ENCODE measurements at regions not wholly inside any gene's neighbourhood (a gene's known extent, or its start where the extent isn't known, plus 50 kb on each side); places are given as distances from the start of the nearest gene placed in this dataset.
A peak's percentile ranks its signal among the peaks of the same experiment; 100 is the strongest.

DNA sequence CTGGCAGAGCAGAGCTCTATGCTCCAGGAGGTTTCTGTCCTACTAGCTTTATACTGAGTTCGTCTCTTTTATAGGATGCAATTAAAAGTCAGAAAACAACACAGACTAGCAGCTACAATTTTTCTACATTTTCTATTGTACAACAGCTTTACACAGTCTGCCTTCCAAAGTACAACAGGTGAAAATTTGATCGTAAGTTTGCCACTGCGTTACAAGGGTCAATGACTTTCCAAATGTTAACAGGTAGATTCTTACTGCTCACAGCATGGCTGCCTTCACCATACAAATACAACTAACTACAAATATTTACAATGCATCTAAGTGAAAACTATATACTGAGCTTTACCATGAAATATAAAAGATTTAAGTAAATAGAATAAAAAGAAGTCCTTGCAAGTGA lies 268.6 kb upstream of the SLCO3A1 start:
- Mint-ChIP-seq H3K9me3 (ENCODE audit: unreplicated experiment) (no peaks in the 10 kb centered on the region), H3K4me3 (ENCODE audit: unreplicated experiment) (no peak overlapping the region), H3K27me3 (ENCODE audit: unreplicated experiment) (no peaks in the 10 kb centered on the region), H3K27ac (ENCODE audit: unreplicated experiment) (no peak overlapping the region), H3K36me3 (ENCODE audit: low read depth, unreplicated experiment) (no peaks in the 10 kb centered on the region), H3K4me1 (ENCODE audit: unreplicated experiment) (peaks cover 1% of the 10 kb centered on the region)
- DNase-seq (ENCODE audit: low spot score), result no peak
- no peak for TF ChIP-seq CTCF (IDR thresholded peaks at IDR 0.05; ENCODE audit: unreplicated experiment)

DNA sequence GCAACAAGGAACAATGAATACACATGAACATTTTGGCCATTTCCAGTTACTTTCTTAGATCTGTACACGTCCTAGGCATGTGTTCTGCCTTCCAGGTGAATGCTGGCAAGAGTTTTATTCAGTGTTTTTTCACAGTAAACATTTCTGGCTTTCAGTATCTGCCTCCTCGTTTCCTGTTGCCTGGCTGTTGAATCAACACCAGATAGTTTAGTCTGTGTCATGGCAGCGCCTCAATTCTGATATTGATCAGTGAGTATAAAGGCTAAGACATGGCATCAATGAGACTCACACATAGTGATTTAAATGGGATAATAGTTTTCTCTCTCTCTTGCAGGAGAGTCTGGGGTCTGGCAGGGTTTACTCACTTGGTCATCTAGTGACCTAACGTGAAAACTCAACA lies 266.9 kb upstream of the SLCO3A1 start:
- no peak overlapping the region for H3K4me3 Mint-ChIP-seq (ENCODE audit: unreplicated experiment)
- no peaks in the 10 kb centered on the region for H3K27me3 Mint-ChIP-seq (ENCODE audit: unreplicated experiment)
- H3K27ac Mint-ChIP-seq (ENCODE audit: unreplicated experiment), result no peak overlapping the region
- no peak for DNase-seq (ENCODE audit: low spot score)
- TF ChIP-seq CTCF (IDR thresholded peaks at IDR 0.05; ENCODE audit: unreplicated experiment), result no peak
- peaks cover 9% of the 10 kb centered on the region for H3K4me1 Mint-ChIP-seq (ENCODE audit: unreplicated experiment)
- no peaks in the 10 kb centered on the region for H3K36me3 Mint-ChIP-seq (ENCODE audit: low read depth, unreplicated experiment)
- no peaks in the 10 kb centered on the region for H3K9me3 Mint-ChIP-seq (ENCODE audit: unreplicated experiment)

GRCh38 chr15:91589360-91589759 lies 264.1 kb upstream of the SLCO3A1 start:
- no peak overlapping the region for H3K4me3 Mint-ChIP-seq (ENCODE audit: unreplicated experiment)
- H3K36me3 Mint-ChIP-seq (ENCODE audit: low read depth, unreplicated experiment), result no peaks in the 10 kb centered on the region
- H3K27ac Mint-ChIP-seq (ENCODE audit: unreplicated experiment), result no peak overlapping the region
- peaks cover 9% of the 10 kb centered on the region for H3K4me1 Mint-ChIP-seq (ENCODE audit: unreplicated experiment)
- H3K9me3 Mint-ChIP-seq (ENCODE audit: unreplicated experiment), result no peaks in the 10 kb centered on the region
- H3K27me3 Mint-ChIP-seq (ENCODE audit: unreplicated experiment), result no peaks in the 10 kb centered on the region
- DNase-seq (ENCODE audit: low spot score), result no peak
- TF ChIP-seq CTCF (IDR thresholded peaks at IDR 0.05; ENCODE audit: unreplicated experiment), result peak; percentile 20

GRCh38 chr15:91592567-91592966 lies 260.9 kb upstream of the SLCO3A1 start:
- no peak for DNase-seq (ENCODE audit: low spot score)
- peaks cover 16% of the 10 kb centered on the region for H3K4me1 Mint-ChIP-seq (ENCODE audit: unreplicated experiment)
- no peaks in the 10 kb centered on the region for H3K27me3 Mint-ChIP-seq (ENCODE audit: unreplicated experiment)
- no peaks in the 10 kb centered on the region for H3K9me3 Mint-ChIP-seq (ENCODE audit: unreplicated experiment)
- no peak overlapping the region for H3K4me3 Mint-ChIP-seq (ENCODE audit: unreplicated experiment)
- H3K27ac Mint-ChIP-seq (ENCODE audit: unreplicated experiment), result no peak overlapping the region
- H3K36me3 Mint-ChIP-seq (ENCODE audit: low read depth, unreplicated experiment), result no peaks in the 10 kb centered on the region
- TF ChIP-seq CTCF (IDR thresholded peaks at IDR 0.05; ENCODE audit: unreplicated experiment), result no peak

- Mint-ChIP-seq H3K9me3 (ENCODE audit: unreplicated experiment) (no peaks in the 10 kb centered on the region), H3K27ac (ENCODE audit: unreplicated experiment) (no peak overlapping the region), H3K36me3 (ENCODE audit: low read depth, unreplicated experiment) (no peaks in the 10 kb centered on the region), H3K4me3 (ENCODE audit: unreplicated experiment) (no peak overlapping the region), H3K4me1 (ENCODE audit: unreplicated experiment) (peaks cover 16% of the 10 kb centered on the region), H3K27me3 (ENCODE audit: unreplicated experiment) (no peaks in the 10 kb centered on the region)
- DNase-seq (ENCODE audit: low spot score), result no peak
- no peak for TF ChIP-seq CTCF (IDR thresholded peaks at IDR 0.05; ENCODE audit: unreplicated experiment)
Observed at GRCh38 chr15:91593067-91593466, 260.4 kb upstream of the SLCO3A1 start.
